ENCODE measurements at regions not wholly inside any gene's neighbourhood (a gene's known extent, or its start where the extent isn't known, plus 50 kb on each side); places are given as distances from the start of the nearest gene placed in this dataset.

GRCh38 chr1:81484284-81484683 is 316.4 kb upstream of the ADGRL2 start:
- no peak overlapping the region for H3K27ac ChIP-seq
- TF ChIP-seq CTCF (conservative IDR thresholded peaks at IDR 0.05), result no peak

- no peak for TF ChIP-seq CTCF (conservative IDR thresholded peaks at IDR 0.05)
- H3K27ac ChIP-seq, result peak overlapping the region; percentile 20; the same call in 1 of the 2 replicates
Measured at GRCh38 chr1:81478219-81478618, 322.5 kb upstream of the ADGRL2 start.

GRCh38 chr1:81477710-81478109 is 323.0 kb upstream of the ADGRL2 start:
- H3K27ac ChIP-seq, result no peak overlapping the region
- TF ChIP-seq CTCF (conservative IDR thresholded peaks at IDR 0.05), result no peak

GRCh38 chr1:81472387-81472786 is 328.3 kb upstream of the ADGRL2 start:
- TF ChIP-seq CTCF (conservative IDR thresholded peaks at IDR 0.05), result no peak
- H3K27ac ChIP-seq, result no peak overlapping the region

- peak; percentile 61 for TF ChIP-seq CTCF (conservative IDR thresholded peaks at IDR 0.05)
- H3K27ac ChIP-seq, result no peak overlapping the region
Measured at GRCh38 chr1:81471255-81471654, 329.5 kb upstream of the ADGRL2 start.

GRCh38 chr1:81470275-81470674 is 330.5 kb upstream of the ADGRL2 start:
- TF ChIP-seq CTCF (conservative IDR thresholded peaks at IDR 0.05), result no peak

GRCh38 chr1:81467383-81467782 is 333.4 kb upstream of the ADGRL2 start:
- H3K27ac ChIP-seq, result no peak overlapping the region
- no peak for TF ChIP-seq CTCF (conservative IDR thresholded peaks at IDR 0.05)

More at GRCh38 chr1:81470275-81470674, 330.5 kb upstream of the ADGRL2 start:
- no peak overlapping the region for H3K27ac ChIP-seq

- TF ChIP-seq CTCF (conservative IDR thresholded peaks at IDR 0.05), result no peak
- H3K27ac ChIP-seq, result no peak overlapping the region
Measured at GRCh38 chr1:81466961-81467360, 333.8 kb upstream of the ADGRL2 start.
